SK-N-SH (cell line): ENCODE measurements at regions not wholly inside any gene's neighbourhood (a gene's known extent, or its start where the extent isn't known, plus 50 kb on each side); places are given as distances from the start of the nearest gene placed in this dataset.

ENCODE experiments used
- CTCF ChIA-PET: fragments of 300-600, 350-600 bp; formaldehyde crosslinking; extraction: SDS; loops from one replicate; lab custom pipeline; 2021; lab: Yijun Ruan, JAX
- POLR2A ChIA-PET: fragments of 350-600 bp; sonication (Branson Sonifier 250); formaldehyde crosslinking; extraction: SDS; loops from one replicate; lab custom pipeline; 2020; ENCODE audit warnings: antibody characterized with exemption, inconsistent platforms; lab: Yijun Ruan, JAX
- DNase-seq: peaks from one replicate; pipeline ENCODE4 v3.0.0; 2012
- H2AFZ ChIP-seq: fragments of 200-600 bp; sonication (generic); 2 replicates; pipeline ENCODE4 v1.8.1; 2016; ENCODE audit warnings: antibody characterized with exemption, mild to moderate bottlenecking, low read depth
- H3F3A ChIP-seq: fragments of 200-600 bp; sonication (generic); replicated peaks from 2 replicates; pipeline ENCODE3; 2016; ENCODE audit warnings: antibody characterized with exemption, mild to moderate bottlenecking; ENCODE audit not compliant: insufficient read depth
- H3K27ac ChIP-seq, 2 experiments: fragments of 200-500 bp in 1 of 2; fragments of 200-600 bp in 1 of 2; sonication (Bioruptor generic) in 1 of 2; sonication (generic), shearing (Covaris generic) in 1 of 2; 2 replicates each; pipeline versions ENCODE4 v1.5.1 to v1.6.1; 2014 to 2016; ENCODE audit warnings: low read depth in 2 of 2, inconsistent platforms in 1 of 2, low read length in 1 of 2, mild to moderate bottlenecking in 1 of 2, mixed read lengths in 1 of 2
- H3K27me3 ChIP-seq: fragments of 200-600 bp; sonication (generic), shearing (Covaris generic); 2 replicates; pipeline ENCODE4 v1.6.1; 2016; ENCODE audit warnings: mixed run types; ENCODE audit not compliant: insufficient read depth
- H3K36me3 ChIP-seq, 2 experiments: fragments of 200-500 bp in 1 of 2; fragments of 200-600 bp in 1 of 2; sonication (Bioruptor generic) in 1 of 2; sonication (generic) in 1 of 2; replicated peaks in 1 of 2; 2 replicates each; pipeline versions ENCODE3 to v1.5.1; 2014 to 2016; ENCODE audit warnings: low read length in 1 of 2, mild to moderate bottlenecking in 1 of 2; ENCODE audit not compliant: insufficient read depth in 2 of 2, control insufficient read depth in 1 of 2
- H3K4me1 ChIP-seq, 2 experiments: fragments of 200-500 bp in 1 of 2; fragments of 200-600 bp in 1 of 2; sonication (Bioruptor generic) in 1 of 2; sonication (generic), shearing (Covaris generic) in 1 of 2; 2 replicates each; pipeline versions ENCODE4 v1.5.1 to v1.6.1; 2014 to 2016; ENCODE audit warnings: low read depth in 1 of 2, low read length in 1 of 2, mixed run types in 1 of 2; ENCODE audit not compliant: insufficient read depth in 2 of 2, control insufficient read depth in 1 of 2
- H3K4me2 ChIP-seq: fragments of 200-600 bp; sonication (generic), shearing (Covaris generic); 2 replicates; pipeline ENCODE4 v1.6.1; 2017; ENCODE audit warnings: mixed run types
- H3K4me3 ChIP-seq, 2 experiments: fragments of 200-500 bp in 1 of 2; fragments of 200-600 bp in 1 of 2; sonication (Bioruptor generic) in 1 of 2; sonication (generic), shearing (Covaris generic) in 1 of 2; 2 replicates each; pipeline versions ENCODE4 v1.5.1 to v1.8.1; 2014 to 2016; ENCODE audit warnings: low read depth in 2 of 2, inconsistent platforms in 1 of 2, low read length in 1 of 2, mild to moderate bottlenecking in 1 of 2, mixed read lengths in 1 of 2, moderate library complexity in 1 of 2
- H3K79me2 ChIP-seq: fragments of 200-600 bp; sonication (generic); 2 replicates; pipeline ENCODE4 v1.8.1; 2017; ENCODE audit warnings: mild to moderate bottlenecking; ENCODE audit not compliant: insufficient read depth
- H3K9ac ChIP-seq: fragments of 200-600 bp; sonication (generic); 2 replicates; pipeline ENCODE4 v1.6.1; 2017; ENCODE audit warnings: mixed run types
- H3K9me2 ChIP-seq: fragments of 200-600 bp; sonication (generic); 2 replicates; pipeline ENCODE4 v1.6.1; 2017; ENCODE audit warnings: mixed run types
- H3K9me3 ChIP-seq: fragments of 200-600 bp; sonication (generic); 2 replicates; pipeline ENCODE4 v1.6.1; 2017; ENCODE audit warnings: mixed run types, mild to moderate bottlenecking, moderate library complexity
- H4K20me1 ChIP-seq: fragments of 200-600 bp; sonication (generic); 2 replicates; pipeline ENCODE4 v1.6.1; 2017; ENCODE audit warnings: mild to moderate bottlenecking, mixed run types; ENCODE audit not compliant: insufficient read depth
- CHD2 ChIP-seq: fragments of 150-350 bp; IDR thresholded peaks from 2 replicates; pipeline ENCODE4 v1.6.1; 2018; ENCODE audit warnings: low read length; ENCODE audit not compliant: partially characterized antibody
- CTCF ChIP-seq: fragments of 200-600 bp; sonication (generic); IDR thresholded peaks from 2 replicates; pipeline ENCODE4 v1.6.1; 2017; ENCODE audit warnings: antibody characterized with exemption, mild to moderate bottlenecking, moderate library complexity
- ELF1 ChIP-seq: IDR thresholded peaks from 2 replicates; pipeline ENCODE4 v1.4.0; 2012
- EZH2phosphoT487 ChIP-seq: fragments of 200-600 bp; sonication (generic); IDR thresholded peaks from 2 replicates; pipeline ENCODE4 v1.6.1; 2017; ENCODE audit warnings: low read depth, mixed run types, mild to moderate bottlenecking, antibody characterized with exemption, moderate library complexity, borderline replicate concordance
- FOXJ3 ChIP-seq: sonication (generic); formaldehyde crosslinking; IDR thresholded peaks from 2 replicates; pipeline ENCODE4 v1.5.1; 2020; ENCODE audit warnings: mild to moderate bottlenecking, missing genetic modification reagents
- GATA2 ChIP-seq: sonication (generic); formaldehyde crosslinking; IDR thresholded peaks from 2 replicates; pipeline ENCODE4 v1.5.0; 2020; ENCODE audit warnings: mild to moderate bottlenecking, missing genetic modification reagents
- JUND ChIP-seq: IDR thresholded peaks from 2 replicates; pipeline ENCODE4 v1.4.0; 2012
- SIN3A ChIP-seq: IDR thresholded peaks from 2 replicates; pipeline ENCODE4 v1.6.1; 2012; ENCODE audit warnings: low read depth, mild to moderate bottlenecking, low read length, moderate library complexity, borderline replicate concordance
- TAF1 ChIP-seq: IDR thresholded peaks from 2 replicates; pipeline ENCODE4 v1.6.1; 2012; ENCODE audit warnings: low read depth, mild to moderate bottlenecking, low read length, moderate library complexity, borderline replicate concordance
- TCF12 ChIP-seq: IDR thresholded peaks from 2 replicates; pipeline ENCODE4 v1.4.0; 2012
- WGBS: methylation state at CpG from one replicate; pipeline ENCODE4 v1.1.6; 2017; ENCODE audit warnings: low lambda C conversion rate; 5-methylcytosine and 5-hydroxymethylcytosine counted together
- TF ChIP-seq, protein P1 (sequence below): IDR thresholded peaks from 2 replicates; pipeline ENCODE4 v1.4.0; 2012; ENCODE audit warnings: low read depth, borderline replicate concordance
- TF ChIP-seq, protein P2 (sequence below): IDR thresholded peaks from 2 replicates; pipeline ENCODE4 v1.6.1; 2012; ENCODE audit warnings: mild to moderate bottlenecking, low read depth, low read length, moderate library complexity
- TF ChIP-seq, protein P3 (sequence below): IDR thresholded peaks from 2 replicates; pipeline ENCODE4 v1.4.0; 2012; ENCODE audit warnings: low read depth

DNA sequence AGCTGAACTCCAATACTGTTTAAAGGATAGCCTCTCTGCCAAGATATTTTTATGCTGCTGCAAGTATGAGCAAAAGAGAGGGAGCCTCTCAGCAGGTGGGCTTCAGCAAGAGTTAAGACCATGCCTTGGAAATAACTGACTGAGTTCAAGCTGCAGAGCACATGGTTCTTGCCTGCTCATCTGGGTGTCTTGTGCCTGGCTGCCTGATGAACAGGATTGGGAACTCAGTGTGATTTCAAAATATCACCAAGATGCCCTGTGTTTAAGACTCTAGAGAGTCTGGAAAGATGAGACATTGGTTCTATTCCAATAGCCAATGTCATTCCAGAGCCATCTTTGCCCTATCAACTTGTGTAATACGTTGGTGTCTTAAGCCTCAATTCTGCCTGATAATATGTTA is 147.5 kb upstream of the VEPH1 start:
- TF ChIP-seq CHD2, result no peak
- Histone ChIP-seq H3K9ac (no peak overlapping the region), H3K4me1 (no peaks in the 10 kb centered on the region), H4K20me1 (no peaks in the 10 kb centered on the region), H3K27ac (no peak overlapping the region), H3K27me3 (no peaks in the 10 kb centered on the region), H3F3A (no peaks in the 10 kb centered on the region), H3K9me3 (no peaks in the 10 kb centered on the region), H3K36me3 (no peaks in the 10 kb centered on the region), H3K9me2 (no peaks in the 10 kb centered on the region), H3K4me3 (no peak overlapping the region), H3K79me2 (no peaks in the 10 kb centered on the region), H3K4me2 (no peak overlapping the region), H2AFZ (no peak overlapping the region)
- 57% methylated on average over 1 of the region's 1 CpG for WGBS
- no peak for DNase-seq
- CTCF ChIA-PET, result no interaction called here
- POLR2A ChIA-PET, result no interaction called here

- Histone ChIP-seq H3K9ac (no peak overlapping the region), H3K4me3 (no peak overlapping the region), H3K9me2 (no peaks in the 10 kb centered on the region), H4K20me1 (no peaks in the 10 kb centered on the region), H3K27me3 (no peaks in the 10 kb centered on the region), H2AFZ (no peak overlapping the region), H3F3A (no peaks in the 10 kb centered on the region), H3K79me2 (no peaks in the 10 kb centered on the region), H3K9me3 (no peaks in the 10 kb centered on the region), H3K36me3 (no peaks in the 10 kb centered on the region), H3K4me1 (no peaks in the 10 kb centered on the region), H3K4me2 (no peak overlapping the region), H3K27ac (no peak overlapping the region)
- CTCF ChIA-PET, result interaction anchor here (1.2 kb wide), 1 partner anchor 13 kb away, joined by 3 read pairs; no protein-coding TSS in a partner anchor
- TF ChIP-seq EZH2phosphoT487 (no peak), TCF12 (no peak), TAF1 (no peak), GATA2 (CRISPR knock-in tag) (no peak), FOXJ3 (CRISPR knock-in tag) (no peak), SIN3A (no peak), ELF1 (no peak), CTCF (no peak), JUND (no peak)
- TF ChIP-seq, protein P1, sequence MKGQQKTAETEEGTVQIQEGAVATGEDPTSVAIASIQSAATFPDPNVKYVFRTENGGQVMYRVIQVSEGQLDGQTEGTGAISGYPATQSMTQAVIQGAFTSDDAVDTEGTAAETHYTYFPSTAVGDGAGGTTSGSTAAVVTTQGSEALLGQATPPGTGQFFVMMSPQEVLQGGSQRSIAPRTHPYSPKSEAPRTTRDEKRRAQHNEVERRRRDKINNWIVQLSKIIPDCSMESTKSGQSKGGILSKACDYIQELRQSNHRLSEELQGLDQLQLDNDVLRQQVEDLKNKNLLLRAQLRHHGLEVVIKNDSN, result no peak
- TF ChIP-seq, protein P2, sequence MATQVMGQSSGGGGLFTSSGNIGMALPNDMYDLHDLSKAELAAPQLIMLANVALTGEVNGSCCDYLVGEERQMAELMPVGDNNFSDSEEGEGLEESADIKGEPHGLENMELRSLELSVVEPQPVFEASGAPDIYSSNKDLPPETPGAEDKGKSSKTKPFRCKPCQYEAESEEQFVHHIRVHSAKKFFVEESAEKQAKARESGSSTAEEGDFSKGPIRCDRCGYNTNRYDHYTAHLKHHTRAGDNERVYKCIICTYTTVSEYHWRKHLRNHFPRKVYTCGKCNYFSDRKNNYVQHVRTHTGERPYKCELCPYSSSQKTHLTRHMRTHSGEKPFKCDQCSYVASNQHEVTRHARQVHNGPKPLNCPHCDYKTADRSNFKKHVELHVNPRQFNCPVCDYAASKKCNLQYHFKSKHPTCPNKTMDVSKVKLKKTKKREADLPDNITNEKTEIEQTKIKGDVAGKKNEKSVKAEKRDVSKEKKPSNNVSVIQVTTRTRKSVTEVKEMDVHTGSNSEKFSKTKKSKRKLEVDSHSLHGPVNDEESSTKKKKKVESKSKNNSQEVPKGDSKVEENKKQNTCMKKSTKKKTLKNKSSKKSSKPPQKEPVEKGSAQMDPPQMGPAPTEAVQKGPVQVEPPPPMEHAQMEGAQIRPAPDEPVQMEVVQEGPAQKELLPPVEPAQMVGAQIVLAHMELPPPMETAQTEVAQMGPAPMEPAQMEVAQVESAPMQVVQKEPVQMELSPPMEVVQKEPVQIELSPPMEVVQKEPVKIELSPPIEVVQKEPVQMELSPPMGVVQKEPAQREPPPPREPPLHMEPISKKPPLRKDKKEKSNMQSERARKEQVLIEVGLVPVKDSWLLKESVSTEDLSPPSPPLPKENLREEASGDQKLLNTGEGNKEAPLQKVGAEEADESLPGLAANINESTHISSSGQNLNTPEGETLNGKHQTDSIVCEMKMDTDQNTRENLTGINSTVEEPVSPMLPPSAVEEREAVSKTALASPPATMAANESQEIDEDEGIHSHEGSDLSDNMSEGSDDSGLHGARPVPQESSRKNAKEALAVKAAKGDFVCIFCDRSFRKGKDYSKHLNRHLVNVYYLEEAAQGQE, result no peak
- TF ChIP-seq, protein P3, sequence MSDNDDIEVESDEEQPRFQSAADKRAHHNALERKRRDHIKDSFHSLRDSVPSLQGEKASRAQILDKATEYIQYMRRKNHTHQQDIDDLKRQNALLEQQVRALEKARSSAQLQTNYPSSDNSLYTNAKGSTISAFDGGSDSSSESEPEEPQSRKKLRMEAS, result no peak
- POLR2A ChIA-PET, result no interaction called here
- DNase-seq, result no peak
- WGBS, result 63% methylated on average over 1 of the region's 1 CpG
Observed at GRCh38 chr3:157650172-157650571, 147.0 kb upstream of the VEPH1 start.
